ENCODE measurements at regions not wholly inside any gene's neighbourhood (a gene's known extent, or its start where the extent isn't known, plus 50 kb on each side); places are given as distances from the start of the nearest gene placed in this dataset.
A peak's percentile ranks its signal among the peaks of the same experiment; 100 is the strongest.

GRCh38 chr3:43862470-43862869, 171.7 kb downstream of the ABHD5 start:
- DNase-seq: peak; percentile 26
- 93 to 100% methylated on average over 2 to 4 of the region's 4 CpGs for WGBS, 2 experiments (ENCODE audit: insufficient coverage in 1 of 2, insufficient read length in 1 of 2)
- Mint-ChIP-seq H3K4me1 (peaks cover 32% of the 10 kb centered on the region), H3K9me3 (no peaks in the 10 kb centered on the region), H3K4me3 (no peak overlapping the region), H3K27me3 (ENCODE audit: insufficient read depth) (peaks cover 68% of the 10 kb centered on the region), H3K36me3 (ENCODE audit: low read depth) (no peaks in the 10 kb centered on the region), H3K27ac (no peak overlapping the region)
- H3K36me3 ChIP-seq (ENCODE audit: control insufficient read depth, insufficient read depth, low read length): no peaks in the 10 kb centered on the region
- no peak overlapping the region for H3K9ac ChIP-seq (ENCODE audit: extremely low read depth, low read length, poor library complexity, severe bottlenecking)
- H3K4me1 ChIP-seq (ENCODE audit: control insufficient read depth, insufficient read depth, low read length): peaks cover 2% of the 10 kb centered on the region
- TF ChIP-seq, protein P1, sequence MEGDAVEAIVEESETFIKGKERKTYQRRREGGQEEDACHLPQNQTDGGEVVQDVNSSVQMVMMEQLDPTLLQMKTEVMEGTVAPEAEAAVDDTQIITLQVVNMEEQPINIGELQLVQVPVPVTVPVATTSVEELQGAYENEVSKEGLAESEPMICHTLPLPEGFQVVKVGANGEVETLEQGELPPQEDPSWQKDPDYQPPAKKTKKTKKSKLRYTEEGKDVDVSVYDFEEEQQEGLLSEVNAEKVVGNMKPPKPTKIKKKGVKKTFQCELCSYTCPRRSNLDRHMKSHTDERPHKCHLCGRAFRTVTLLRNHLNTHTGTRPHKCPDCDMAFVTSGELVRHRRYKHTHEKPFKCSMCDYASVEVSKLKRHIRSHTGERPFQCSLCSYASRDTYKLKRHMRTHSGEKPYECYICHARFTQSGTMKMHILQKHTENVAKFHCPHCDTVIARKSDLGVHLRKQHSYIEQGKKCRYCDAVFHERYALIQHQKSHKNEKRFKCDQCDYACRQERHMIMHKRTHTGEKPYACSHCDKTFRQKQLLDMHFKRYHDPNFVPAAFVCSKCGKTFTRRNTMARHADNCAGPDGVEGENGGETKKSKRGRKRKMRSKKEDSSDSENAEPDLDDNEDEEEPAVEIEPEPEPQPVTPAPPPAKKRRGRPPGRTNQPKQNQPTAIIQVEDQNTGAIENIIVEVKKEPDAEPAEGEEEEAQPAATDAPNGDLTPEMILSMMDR (conservative IDR thresholded peaks at IDR 0.05): no peak
- H3K27ac ChIP-seq (ENCODE audit: low read depth, low read length): no peak overlapping the region
- H3K27me3 ChIP-seq (ENCODE audit: control insufficient read depth, insufficient read depth, low read length, poor library complexity, severe bottlenecking): peaks cover 44% of the 10 kb centered on the region
- H3K4me3 ChIP-seq (ENCODE audit: low read length): no peak overlapping the region
- no peaks in the 10 kb centered on the region for H3K9me3 ChIP-seq (ENCODE audit: control insufficient read depth, low read length)

DNA sequence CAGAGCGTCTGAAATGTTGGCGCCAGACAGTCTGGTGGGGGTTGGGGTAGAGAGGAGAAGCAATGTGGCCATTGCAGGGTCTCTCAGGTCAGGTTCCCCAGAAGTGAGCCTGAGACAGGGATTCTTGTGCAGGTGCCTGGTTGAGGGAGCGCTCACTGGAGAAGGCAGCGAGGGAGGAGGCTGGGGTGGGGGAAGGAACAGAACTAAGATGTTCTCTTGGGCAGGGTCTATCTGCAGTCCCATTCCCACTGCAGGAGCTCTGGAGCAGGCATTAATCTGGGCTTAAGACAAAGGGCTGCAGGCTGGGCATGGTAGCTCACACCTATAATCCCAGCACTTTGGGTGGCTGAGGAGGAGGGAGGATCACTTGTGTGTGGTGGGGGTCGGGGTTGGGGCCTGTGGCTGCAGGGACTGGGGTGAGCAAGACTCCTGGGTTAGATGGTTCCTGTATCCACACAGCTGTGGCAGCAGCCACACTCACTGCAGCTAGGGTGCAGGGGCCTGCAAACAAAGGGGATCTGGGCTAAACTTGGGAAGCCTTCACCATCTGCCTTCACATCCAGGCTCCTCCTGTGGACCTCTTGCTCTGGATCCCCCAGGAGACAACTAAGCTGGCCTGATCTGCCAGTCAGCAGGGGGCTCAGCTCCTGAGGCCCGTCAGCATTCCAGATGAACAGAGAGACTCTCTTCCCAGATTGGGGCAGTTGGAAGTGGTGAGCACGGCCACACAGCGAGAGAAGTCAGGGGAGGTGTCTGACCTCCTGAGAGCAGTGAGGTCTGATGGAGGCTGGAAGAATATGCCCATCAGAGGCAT, 172.5 kb downstream of the ABHD5 start:
- Mint-ChIP-seq H3K27me3 (ENCODE audit: insufficient read depth) (peaks cover 63% of the 10 kb centered on the region), H3K27ac (no peak overlapping the region), H3K36me3 (ENCODE audit: low read depth) (no peaks in the 10 kb centered on the region), H3K4me3 (no peak overlapping the region), H3K9me3 (no peaks in the 10 kb centered on the region), H3K4me1 (peaks cover 25% of the 10 kb centered on the region)
- Histone ChIP-seq H3K4me3 (ENCODE audit: low read length) (no peak overlapping the region), H3K9ac (ENCODE audit: extremely low read depth, low read length, poor library complexity, severe bottlenecking) (no peak overlapping the region), H3K27ac (ENCODE audit: low read depth, low read length) (no peak overlapping the region), H3K36me3 (ENCODE audit: control insufficient read depth, insufficient read depth, low read length) (no peaks in the 10 kb centered on the region), H3K9me3 (ENCODE audit: control insufficient read depth, low read length) (no peaks in the 10 kb centered on the region), H3K27me3 (ENCODE audit: control insufficient read depth, insufficient read depth, low read length, poor library complexity, severe bottlenecking) (peaks cover 38% of the 10 kb centered on the region), H3K4me1 (ENCODE audit: control insufficient read depth, insufficient read depth, low read length) (no peaks in the 10 kb centered on the region)
- TF ChIP-seq, protein P1 (conservative IDR thresholded peaks at IDR 0.05): no peak
- 87% methylated on average over 8 of the region's 8 CpGs; no CpG with 5 or more reads in 1 of the 2 experiments for WGBS, 2 experiments (ENCODE audit: insufficient coverage in 1 of 2, insufficient read length in 1 of 2)
- peak; percentile 52 for DNase-seq

GRCh38 chr3:43863966-43864933, 173.5 kb downstream of the ABHD5 start:
- no peaks in the 10 kb centered on the region for H3K9me3 Mint-ChIP-seq
- 79 to 84% methylated on average over 5 to 6 of the region's 6 CpGs for WGBS, 2 experiments (ENCODE audit: insufficient coverage in 1 of 2, insufficient read length in 1 of 2)
- H3K4me3 Mint-ChIP-seq: no peak overlapping the region
- peaks cover 58% of the 10 kb centered on the region for H3K27me3 Mint-ChIP-seq (ENCODE audit: insufficient read depth)
- no peak overlapping the region for H3K27ac Mint-ChIP-seq
- Histone ChIP-seq H3K27ac (ENCODE audit: low read depth, low read length) (no peak overlapping the region), H3K9ac (ENCODE audit: extremely low read depth, low read length, poor library complexity, severe bottlenecking) (no peak overlapping the region), H3K27me3 (ENCODE audit: control insufficient read depth, insufficient read depth, low read length, poor library complexity, severe bottlenecking) (peaks cover 29% of the 10 kb centered on the region), H3K9me3 (ENCODE audit: control insufficient read depth, low read length) (no peaks in the 10 kb centered on the region), H3K4me1 (ENCODE audit: control insufficient read depth, insufficient read depth, low read length) (no peaks in the 10 kb centered on the region), H3K4me3 (ENCODE audit: low read length) (no peak overlapping the region), H3K36me3 (ENCODE audit: control insufficient read depth, insufficient read depth, low read length) (no peaks in the 10 kb centered on the region)
- peaks cover 20% of the 10 kb centered on the region for H3K4me1 Mint-ChIP-seq
- no peaks in the 10 kb centered on the region for H3K36me3 Mint-ChIP-seq (ENCODE audit: low read depth)
- peak; percentile 34 for DNase-seq
- TF ChIP-seq, protein P1 (conservative IDR thresholded peaks at IDR 0.05): no peak
